ENCODE measurements at regions not wholly inside any gene's neighbourhood (a gene's known extent, or its start where the extent isn't known, plus 50 kb on each side); places are given as distances from the start of the nearest gene placed in this dataset.

DNA sequence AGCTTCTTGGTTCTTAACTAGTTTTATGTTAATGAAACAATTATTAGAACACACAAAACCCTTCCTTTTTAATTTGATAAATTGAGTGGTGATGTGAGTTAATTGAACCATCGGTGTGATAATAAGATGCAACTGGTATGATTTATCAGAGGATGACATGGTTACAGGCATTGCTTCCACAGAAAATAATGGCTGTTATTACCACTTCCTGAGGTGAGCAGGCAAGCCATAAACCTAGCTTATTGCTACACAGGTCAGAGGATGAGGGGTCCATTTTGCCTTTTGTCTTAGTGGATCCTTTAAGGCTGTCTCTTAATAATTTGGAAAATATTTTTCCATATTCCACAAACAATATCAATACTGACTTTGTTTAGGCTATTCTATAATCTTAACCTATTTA lies 226.6 kb upstream of the EDNRB start:
- Histone ChIP-seq H3K9me3 (no peaks in the 10 kb centered on the region), H3K4me3 (ENCODE audit: low read depth, low read length) (no peak overlapping the region), H3K27me3 (no peaks in the 10 kb centered on the region), H3K4me1 (no peaks in the 10 kb centered on the region), H3K36me3 (no peaks in the 10 kb centered on the region)
- no peak for DNase-seq
- TF ChIP-seq CTCF (IDR thresholded peaks at IDR 0.05; ENCODE audit: low read depth, low read length) = no peak

DNA sequence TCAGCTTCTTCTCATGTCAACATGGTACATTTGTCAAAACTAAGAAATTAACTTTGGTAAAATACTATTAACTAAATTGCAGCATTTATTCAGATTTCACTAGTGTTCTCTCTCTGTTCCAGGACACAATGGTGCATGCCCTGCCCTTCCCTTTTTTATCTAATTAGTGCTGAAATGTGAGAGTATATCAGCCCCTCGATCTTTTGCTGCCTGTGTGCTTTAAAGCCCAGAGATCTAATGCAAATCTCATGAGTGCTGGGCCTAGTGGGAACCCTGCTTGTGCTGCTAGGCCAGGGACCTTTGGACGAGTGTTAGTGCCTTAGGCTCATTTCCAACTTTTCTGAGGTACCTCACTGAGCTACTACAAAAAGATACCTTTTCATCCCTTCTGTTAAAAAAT lies 221.1 kb upstream of the EDNRB start:
- H3K9me3 ChIP-seq = no peaks in the 10 kb centered on the region
- peak; percentile 17 for DNase-seq
- H3K4me3 ChIP-seq (ENCODE audit: low read depth, low read length) = no peak overlapping the region
- H3K36me3 ChIP-seq = no peaks in the 10 kb centered on the region
- no peaks in the 10 kb centered on the region for H3K27me3 ChIP-seq
- no peak for TF ChIP-seq CTCF (IDR thresholded peaks at IDR 0.05; ENCODE audit: low read depth, low read length)
- H3K4me1 ChIP-seq = peaks cover 8% of the 10 kb centered on the region; the same call in 1 of the 2 replicates

GRCh38 chr13:78138756-78139155 lies 220.1 kb upstream of the EDNRB start:
- TF ChIP-seq CTCF (IDR thresholded peaks at IDR 0.05; ENCODE audit: low read depth, low read length) = no peak
- H3K9me3 ChIP-seq = no peaks in the 10 kb centered on the region
- no peaks in the 10 kb centered on the region for H3K27me3 ChIP-seq
- H3K4me1 ChIP-seq = peaks cover 8% of the 10 kb centered on the region; the same call in 1 of the 2 replicates
- H3K4me3 ChIP-seq (ENCODE audit: low read depth, low read length) = no peak overlapping the region
- H3K36me3 ChIP-seq = no peaks in the 10 kb centered on the region
- DNase-seq = no peak

GRCh38 chr13:78137404-78138142 lies 218.9 kb upstream of the EDNRB start:
- Histone ChIP-seq H3K4me3 (ENCODE audit: low read depth, low read length) (no peak overlapping the region), H3K4me1 (peaks cover 8% of the 10 kb centered on the region; the same call in 1 of the 2 replicates), H3K36me3 (no peaks in the 10 kb centered on the region), H3K9me3 (no peaks in the 10 kb centered on the region), H3K27me3 (no peaks in the 10 kb centered on the region)
- TF ChIP-seq CTCF (IDR thresholded peaks at IDR 0.05; ENCODE audit: low read depth, low read length) = peak; percentile 82
- DNase-seq = peak; percentile 26

DNA sequence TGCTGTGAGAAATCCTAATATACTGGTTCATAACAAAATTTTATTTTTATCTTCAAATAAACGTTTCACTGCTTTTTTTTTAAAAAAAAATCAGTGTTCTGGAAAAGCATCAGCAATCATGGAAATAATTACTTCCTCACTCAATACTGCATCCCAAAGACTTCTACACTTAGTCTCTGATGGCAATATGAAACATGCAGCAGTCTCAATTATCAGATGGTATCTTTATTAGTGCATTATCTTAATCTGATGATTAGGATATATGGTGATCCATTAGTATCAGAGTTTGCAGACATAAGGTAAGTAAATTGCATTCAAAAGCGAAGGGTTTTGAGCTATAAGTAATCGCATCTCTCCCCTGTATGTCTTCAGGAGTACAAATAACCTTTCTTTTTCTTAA lies 218.3 kb upstream of the EDNRB start:
- DNase-seq = no peak
- H3K4me1 ChIP-seq = peaks cover 8% of the 10 kb centered on the region; the same call in 1 of the 2 replicates
- no peaks in the 10 kb centered on the region for H3K9me3 ChIP-seq
- H3K27me3 ChIP-seq = no peaks in the 10 kb centered on the region
- no peak overlapping the region for H3K4me3 ChIP-seq (ENCODE audit: low read depth, low read length)
- TF ChIP-seq CTCF (IDR thresholded peaks at IDR 0.05; ENCODE audit: low read depth, low read length) = no peak
- H3K36me3 ChIP-seq = no peaks in the 10 kb centered on the region

DNA sequence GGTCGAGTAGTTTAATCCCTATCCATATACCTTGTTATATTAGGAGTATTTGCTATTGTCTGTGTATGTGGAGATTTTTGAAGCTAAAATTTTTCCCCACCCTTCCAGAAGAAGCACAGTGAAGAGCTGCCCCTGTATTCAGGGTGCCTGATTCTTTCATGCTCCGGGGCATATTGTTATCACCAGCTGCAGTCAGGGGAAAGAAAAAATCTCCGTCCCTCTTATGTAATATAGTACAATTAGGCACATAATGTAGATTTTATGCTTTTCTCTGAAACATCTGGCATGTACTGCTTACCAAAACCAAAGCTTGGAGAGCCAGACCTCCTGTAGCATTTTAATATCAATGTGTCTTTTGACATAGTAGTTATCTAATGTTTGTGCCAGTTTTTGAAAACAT lies 214.9 kb upstream of the EDNRB start:
- Histone ChIP-seq H3K9me3 (no peaks in the 10 kb centered on the region), H3K4me3 (ENCODE audit: low read depth, low read length) (no peak overlapping the region), H3K36me3 (no peaks in the 10 kb centered on the region), H3K4me1 (peaks cover 2% of the 10 kb centered on the region; the same call in 1 of the 2 replicates), H3K27me3 (peaks cover 12% of the 10 kb centered on the region)
- DNase-seq = peak; percentile 13
- no peak for TF ChIP-seq CTCF (IDR thresholded peaks at IDR 0.05; ENCODE audit: low read depth, low read length)
